ENCODE measurements at regions not wholly inside any gene's neighbourhood (a gene's known extent, or its start where the extent isn't known, plus 50 kb on each side); places are given as distances from the start of the nearest gene placed in this dataset.

GRCh38 chr3:140830391-140830790 lies 111.2 kb upstream of the SLC25A36 start:
- Histone ChIP-seq H4K20me1 (ENCODE audit: insufficient read depth) (no peaks in the 10 kb centered on the region), H3K4me3 (ENCODE audit: low read length) (no peak overlapping the region), H3K27me3 (ENCODE audit: insufficient read depth, low read depth, low read length) (no peaks in the 10 kb centered on the region), H3K9me2 (ENCODE audit: insufficient read depth, low read length) (no peaks in the 10 kb centered on the region), H3K36me3 (ENCODE audit: insufficient read depth, low read length) (no peaks in the 10 kb centered on the region), H3K9ac (ENCODE audit: low read length) (no peak overlapping the region), H3K4me2 (ENCODE audit: low read length) (no peak overlapping the region), H2AFZ (ENCODE audit: low read depth, low read length) (no peak overlapping the region), H3K79me2 (replicated peaks; ENCODE audit: insufficient read depth, low read length) (no peaks in the 10 kb centered on the region), H3F3A (ENCODE audit: insufficient read depth, low read length, poor library complexity, severe bottlenecking) (no peaks in the 10 kb centered on the region), H3K27ac (ENCODE audit: low read length) (no peak overlapping the region), H3K9me3 (ENCODE audit: low read length) (no peaks in the 10 kb centered on the region)
- no peak for TF ChIP-seq SMC3 (conservative IDR thresholded peaks at IDR 0.05; ENCODE audit: poor library complexity)
- no peak for TF ChIP-seq EP300 (conservative IDR thresholded peaks at IDR 0.05; ENCODE audit: poor library complexity, severe bottlenecking)

GRCh38 chr3:140832883-140833282 lies 108.8 kb upstream of the SLC25A36 start:
- TF ChIP-seq REST (IDR thresholded peaks at IDR 0.05; ENCODE audit: borderline replicate concordance) (no peak), RAD21 (conservative IDR thresholded peaks at IDR 0.05) (no peak), EZH2 (IDR thresholded peaks at IDR 0.05; ENCODE audit: borderline replicate concordance, insufficient read depth, low read length, poor library complexity, severe bottlenecking) (no peak), CTCF (IDR thresholded peaks at IDR 0.05; ENCODE audit: poor library complexity, severe bottlenecking) (no peak), SMC3 (conservative IDR thresholded peaks at IDR 0.05; ENCODE audit: poor library complexity) (no peak)
- no peaks in the 10 kb centered on the region for H3K36me3 ChIP-seq (ENCODE audit: insufficient read depth, low read length)
- no peak overlapping the region for H3K27ac ChIP-seq (ENCODE audit: low read length)

GRCh38 chr3:140834266-140835037 lies 107.2 kb upstream of the SLC25A36 start:
- Histone ChIP-seq H3K4me2 (ENCODE audit: low read length) (no peak overlapping the region), H3K4me3 (ENCODE audit: low read length) (no peak overlapping the region)
- TF ChIP-seq POLR2AphosphoS5 (IDR thresholded peaks at IDR 0.05) (no peak), MXI1 (conservative IDR thresholded peaks at IDR 0.05; ENCODE audit: poor library complexity, severe bottlenecking) (no peak), RAD21 (conservative IDR thresholded peaks at IDR 0.05) (no peak), CTCF (IDR thresholded peaks at IDR 0.05; ENCODE audit: poor library complexity, severe bottlenecking) (no peak), REST (IDR thresholded peaks at IDR 0.05; ENCODE audit: borderline replicate concordance) (no peak), EP300 (conservative IDR thresholded peaks at IDR 0.05; ENCODE audit: poor library complexity, severe bottlenecking) (no peak), SMC3 (conservative IDR thresholded peaks at IDR 0.05; ENCODE audit: poor library complexity) (no peak), EZH2 (IDR thresholded peaks at IDR 0.05; ENCODE audit: borderline replicate concordance, insufficient read depth, low read length, poor library complexity, severe bottlenecking) (no peak)

More at GRCh38 chr3:140832883-140833282, 108.8 kb upstream of the SLC25A36 start:
- Histone ChIP-seq H3K27me3 (ENCODE audit: insufficient read depth, low read depth, low read length) (no peaks in the 10 kb centered on the region), H3K4me2 (ENCODE audit: low read length) (no peak overlapping the region), H3K9me2 (ENCODE audit: insufficient read depth, low read length) (no peaks in the 10 kb centered on the region), H2AFZ (ENCODE audit: low read depth, low read length) (no peak overlapping the region), H3K9me3 (ENCODE audit: low read length) (no peaks in the 10 kb centered on the region), H3K9ac (ENCODE audit: low read length) (no peak overlapping the region), H4K20me1 (ENCODE audit: insufficient read depth) (no peaks in the 10 kb centered on the region), H3K4me3 (ENCODE audit: low read length) (no peak overlapping the region), H3K79me2 (replicated peaks; ENCODE audit: insufficient read depth, low read length) (no peaks in the 10 kb centered on the region), H3F3A (ENCODE audit: insufficient read depth, low read length, poor library complexity, severe bottlenecking) (no peaks in the 10 kb centered on the region)

More at GRCh38 chr3:140834266-140835037, 107.2 kb upstream of the SLC25A36 start:
- Histone ChIP-seq H3K27ac (ENCODE audit: low read length) (no peak overlapping the region), H3K9ac (ENCODE audit: low read length) (no peak overlapping the region), H3F3A (ENCODE audit: insufficient read depth, low read length, poor library complexity, severe bottlenecking) (no peaks in the 10 kb centered on the region), H3K9me3 (ENCODE audit: low read length) (no peaks in the 10 kb centered on the region), H3K79me2 (replicated peaks; ENCODE audit: insufficient read depth, low read length) (no peaks in the 10 kb centered on the region), H3K36me3 (ENCODE audit: insufficient read depth, low read length) (no peaks in the 10 kb centered on the region), H3K9me2 (ENCODE audit: insufficient read depth, low read length) (no peaks in the 10 kb centered on the region), H3K27me3 (ENCODE audit: insufficient read depth, low read depth, low read length) (no peaks in the 10 kb centered on the region), H4K20me1 (ENCODE audit: insufficient read depth) (no peaks in the 10 kb centered on the region), H2AFZ (ENCODE audit: low read depth, low read length) (no peak overlapping the region)
